LNCAP (cell line): ENCODE measurements at regions not wholly inside any gene's neighbourhood (a gene's known extent, or its start where the extent isn't known, plus 50 kb on each side); places are given as distances from the start of the nearest gene placed in this dataset.

ENCODE experiments used
- CTCF ChIP-seq: fragments of 450-650 bp; IDR thresholded peaks from 2 replicates; pipeline ENCODE4 v1.5.1; 2017; ENCODE audit warnings: mild to moderate bottlenecking

GRCh38 chr1:187763465-187763864 is 934.7 kb downstream of the PLA2G4A start:
- no peak for TF ChIP-seq CTCF

GRCh38 chr1:187763976-187764375 is 935.2 kb downstream of the PLA2G4A start:
- TF ChIP-seq CTCF: no peak

GRCh38 chr1:187771396-187771795 is 942.6 kb downstream of the PLA2G4A start:
- TF ChIP-seq CTCF: no peak

- TF ChIP-seq CTCF: no peak
Measured at GRCh38 chr1:187773168-187773567, 944.4 kb downstream of the PLA2G4A start.

- no peak for TF ChIP-seq CTCF
Measured at GRCh38 chr1:187787736-187788135, 959.0 kb downstream of the PLA2G4A start.

GRCh38 chr1:187788718-187789117 is 960.0 kb downstream of the PLA2G4A start:
- no peak for TF ChIP-seq CTCF

GRCh38 chr1:187790724-187791123 is 962.0 kb downstream of the PLA2G4A start:
- no peak for TF ChIP-seq CTCF

GRCh38 chr1:187794561-187794960 is 965.8 kb downstream of the PLA2G4A start:
- no peak for TF ChIP-seq CTCF
